ENCODE measurements at regions not wholly inside any gene's neighbourhood (a gene's known extent, or its start where the extent isn't known, plus 50 kb on each side); places are given as distances from the start of the nearest gene placed in this dataset.
A peak's percentile ranks its signal among the peaks of the same experiment; 100 is the strongest.

GRCh38 chrX:73768886-73769285, 83.6 kb downstream of the XIST start:
- CTCF ChIA-PET (ENCODE audit: low intra/inter-chr PET ratio, low total read pairs): no interaction called here
- in situ Hi-C loops (cut with HindIII; ENCODE audit: extremely low pct_ligation_motif_present, low pct_unique_long_range_greater_than_20kb): no loop called here

DNA sequence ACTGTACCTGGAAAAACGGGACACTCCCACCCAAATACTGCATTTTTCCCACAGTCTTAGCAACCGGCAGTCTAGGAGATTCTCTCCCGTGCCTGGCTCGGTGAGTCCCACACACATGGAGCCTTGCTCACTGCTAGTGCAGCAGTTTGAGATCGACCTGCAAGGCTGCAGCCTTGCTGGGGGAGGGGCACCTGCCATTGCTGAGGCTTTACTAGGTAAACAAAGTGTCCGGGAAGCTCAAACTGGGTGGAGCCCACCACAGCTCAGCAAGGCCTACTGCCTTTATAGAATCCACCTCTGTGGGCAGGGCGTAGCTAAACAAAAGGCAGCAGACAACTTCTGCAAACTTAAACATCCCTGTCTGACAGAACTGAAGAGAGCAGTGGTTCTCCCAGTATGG, 84.4 kb downstream of the XIST start:
- Histone ChIP-seq H3K27ac (ENCODE audit: extremely low read length, insufficient read depth, low read length) (no peak overlapping the region), H3K79me2 (ENCODE audit: insufficient read depth, low read length) (no peaks in the 10 kb centered on the region), H3K4me3 (replicated peaks in 1 of 3; ENCODE audit: insufficient read depth in 1 of 3, low read depth in 2 of 3, low read length in 3 of 3) (no peak overlapping the region), H2AFZ (ENCODE audit: low read length) (no peak overlapping the region), H3K36me3 (replicated peaks in 1 of 2; ENCODE audit: control insufficient read depth in 1 of 2, insufficient read depth in 2 of 2, low read length in 2 of 2) (no peaks in the 10 kb centered on the region), H3K9me3 (ENCODE audit: low read length) (no peaks in the 10 kb centered on the region), H4K20me1 (ENCODE audit: insufficient read depth, low read length) (no peaks in the 10 kb centered on the region), H3K9ac (ENCODE audit: insufficient read depth, low read depth, low read length) (no peak overlapping the region), H3K4me1 (ENCODE audit: insufficient read depth, low read length) (no peaks in the 10 kb centered on the region), H3K4me2 (ENCODE audit: low read depth, low read length) (no peak overlapping the region), H3K27me3 (ENCODE audit: control insufficient read depth in 1 of 2, insufficient read depth in 2 of 2, low read length in 2 of 2) (no peaks in the 10 kb centered on the region)
- in situ Hi-C loops (cut with HindIII; ENCODE audit: extremely low pct_ligation_motif_present, low pct_unique_long_range_greater_than_20kb): no loop called here
- WGBS (ENCODE audit: low lambda C conversion rate): 0% methylated on average over 1 of the region's 7 CpGs
- BruUV-seq (replicated peaks): no TSS peak
- ChIA-PET POLR2A (no interaction called here), CTCF (ENCODE audit: low intra/inter-chr PET ratio, low total read pairs) (no interaction called here)
- TF ChIP-seq ZNF317 (CRISPR knock-in tag; IDR thresholded peaks at IDR 0.05) (no peak), ZNF281 (CRISPR knock-in tag; IDR thresholded peaks at IDR 0.05; ENCODE audit: borderline replicate concordance) (0 out of 2 replicates have a peak, but pooled peaks have one; percentile 19), KAT8 (CRISPR knock-in tag; IDR thresholded peaks at IDR 0.05) (no peak), MAZ (IDR thresholded peaks at IDR 0.05; ENCODE audit: borderline replicate concordance, low read depth, low read length) (no peak), MAZ (CRISPR knock-in tag; IDR thresholded peaks at IDR 0.05; ENCODE audit: low read depth) (no peak), HDAC6 (IDR thresholded peaks at IDR 0.05; ENCODE audit: low read depth, low read length) (no peak)
- intact Hi-C loops (cut with micrococcal nuclease; ENCODE audit: unreplicated experiment): no loop called here
- no peak for ATAC-seq
- DNase-seq (ENCODE audit: low spot score): peak; percentile 3
- FAIRE-seq: no peak

More at GRCh38 chrX:73768886-73769285, 83.6 kb downstream of the XIST start:
- no peak overlapping the region for H3K9ac ChIP-seq (ENCODE audit: insufficient read depth, low read depth, low read length)
- no peak overlapping the region for H3K4me2 ChIP-seq (ENCODE audit: low read depth, low read length)
- WGBS (ENCODE audit: low lambda C conversion rate): 0% methylated on average over 1 of the region's 15 CpGs
- BruUV-seq (replicated peaks): no TSS peak
- H3K4me3 ChIP-seq (replicated peaks in 1 of 3; ENCODE audit: insufficient read depth in 1 of 3, low read depth in 2 of 3, low read length in 3 of 3): no peak overlapping the region
- no peaks in the 10 kb centered on the region for H3K36me3 ChIP-seq (replicated peaks in 1 of 2; ENCODE audit: control insufficient read depth in 1 of 2, insufficient read depth in 2 of 2, low read length in 2 of 2)
- no peaks in the 10 kb centered on the region for H3K4me1 ChIP-seq (ENCODE audit: insufficient read depth, low read length)
- no peak for FAIRE-seq
- no peak overlapping the region for H3K27ac ChIP-seq (ENCODE audit: extremely low read length, insufficient read depth, low read length)
- POLR2A ChIA-PET: no interaction called here
- H4K20me1 ChIP-seq (ENCODE audit: insufficient read depth, low read length): no peaks in the 10 kb centered on the region
- DNase-seq (ENCODE audit: low spot score): no peak
- H3K27me3 ChIP-seq (ENCODE audit: control insufficient read depth in 1 of 2, insufficient read depth in 2 of 2, low read length in 2 of 2): no peaks in the 10 kb centered on the region
- intact Hi-C loops (cut with micrococcal nuclease; ENCODE audit: unreplicated experiment): no loop called here
- TF ChIP-seq, protein P1, sequence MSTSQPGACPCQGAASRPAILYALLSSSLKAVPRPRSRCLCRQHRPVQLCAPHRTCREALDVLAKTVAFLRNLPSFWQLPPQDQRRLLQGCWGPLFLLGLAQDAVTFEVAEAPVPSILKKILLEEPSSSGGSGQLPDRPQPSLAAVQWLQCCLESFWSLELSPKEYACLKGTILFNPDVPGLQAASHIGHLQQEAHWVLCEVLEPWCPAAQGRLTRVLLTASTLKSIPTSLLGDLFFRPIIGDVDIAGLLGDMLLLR (CRISPR knock-in tag; IDR thresholded peaks at IDR 0.05): no peak
- no peak for TF ChIP-seq ARNT2 (CRISPR knock-in tag; IDR thresholded peaks at IDR 0.05; ENCODE audit: low read depth)
- TF ChIP-seq, protein P2, sequence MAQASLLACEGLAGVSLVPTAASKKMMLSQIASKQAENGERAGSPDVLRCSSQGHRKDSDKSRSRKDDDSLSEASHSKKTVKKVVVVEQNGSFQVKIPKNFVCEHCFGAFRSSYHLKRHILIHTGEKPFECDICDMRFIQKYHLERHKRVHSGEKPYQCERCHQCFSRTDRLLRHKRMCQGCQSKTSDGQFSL (CRISPR knock-in tag; IDR thresholded peaks at IDR 0.05): no peak
- no peak for TF ChIP-seq YEATS2 (CRISPR knock-in tag; IDR thresholded peaks at IDR 0.05; ENCODE audit: borderline replicate concordance)
- no peak for TF ChIP-seq KDM6A (CRISPR knock-in tag; IDR thresholded peaks at IDR 0.05; ENCODE audit: low read depth)
- no peak for TF ChIP-seq ZSCAN31 (CRISPR knock-in tag; IDR thresholded peaks at IDR 0.05; ENCODE audit: low read depth)
- TF ChIP-seq PRMT3 (CRISPR knock-in tag; IDR thresholded peaks at IDR 0.05; ENCODE audit: borderline replicate concordance, low read depth): no peak
- TF ChIP-seq ZNF207 (IDR thresholded peaks at IDR 0.05; ENCODE audit: borderline replicate concordance): no peak
- no peak for TF ChIP-seq MATR3 (CRISPR knock-in tag; IDR thresholded peaks at IDR 0.05)
- no peak for TF ChIP-seq ZSCAN12 (CRISPR knock-in tag; IDR thresholded peaks at IDR 0.05)
- TF ChIP-seq ZNF253 (CRISPR knock-in tag; IDR thresholded peaks at IDR 0.05; ENCODE audit: borderline replicate concordance): no peak
- TF ChIP-seq U2AF2 (IDR thresholded peaks at IDR 0.05; ENCODE audit: low read depth, low read length): no peak
- H3K79me2 ChIP-seq (ENCODE audit: insufficient read depth, low read length): no peaks in the 10 kb centered on the region
- H2AFZ ChIP-seq (ENCODE audit: low read length): no peak overlapping the region
- no peak for ATAC-seq
- H3K9me3 ChIP-seq (ENCODE audit: low read length): no peaks in the 10 kb centered on the region

All from HepG2 (cell line).